Stimulated activated naive B cell treated with anti-CD40 and anti-IgM and Interleukin-4, amounts not matched to agents 10 μg/mL and 1 μg/mL and 100 μg/mL, for 72 hours (primary cell): ENCODE measurements at regions not wholly inside any gene's neighbourhood (a gene's known extent, or its start where the extent isn't known, plus 50 kb on each side); places are given as distances from the start of the nearest gene placed in this dataset.

Source experiments
- ATAC-seq, 2 donors: fragments of 150-1000 bp; cut with Tn5 transposase; replicated peaks; 2 replicates each; pipeline ENCODE4 v1.10.0; 2021; ENCODE audit warnings: moderate library complexity in 1 of 2
- DNase-seq: peaks from one replicate; pipeline ENCODE4 v3.0.0; 2021
- H3K27ac Mint-ChIP-seq: one replicate; pipeline ENCODE4 v1.8.0; 2022; ENCODE audit warnings: mild to moderate bottlenecking, mixed read lengths
- H3K27me3 Mint-ChIP-seq, 2 donors: one replicate each; pipeline ENCODE4 v1.8.0; 2022; ENCODE audit warnings: mixed read lengths in 2 of 2
- H3K36me3 Mint-ChIP-seq, 2 donors: one replicate each; pipeline ENCODE4 v1.8.0; 2022; ENCODE audit warnings: mixed read lengths in 2 of 2, mild to moderate bottlenecking in 1 of 2
- H3K4me1 Mint-ChIP-seq, 2 donors: one replicate each; pipeline ENCODE4 v1.8.0; 2022; ENCODE audit warnings: mixed read lengths in 2 of 2, mild to moderate bottlenecking in 1 of 2
- H3K4me3 Mint-ChIP-seq, 2 donors: one replicate each; pipeline ENCODE4 v1.8.0; 2022; ENCODE audit warnings: mild to moderate bottlenecking in 2 of 2, mixed read lengths in 2 of 2, moderate library complexity in 1 of 2
- H3K9me3 Mint-ChIP-seq, 2 donors: one replicate each; pipeline ENCODE4 v1.8.0; 2022; ENCODE audit warnings: mixed read lengths in 2 of 2, mild to moderate bottlenecking in 1 of 2

DNA sequence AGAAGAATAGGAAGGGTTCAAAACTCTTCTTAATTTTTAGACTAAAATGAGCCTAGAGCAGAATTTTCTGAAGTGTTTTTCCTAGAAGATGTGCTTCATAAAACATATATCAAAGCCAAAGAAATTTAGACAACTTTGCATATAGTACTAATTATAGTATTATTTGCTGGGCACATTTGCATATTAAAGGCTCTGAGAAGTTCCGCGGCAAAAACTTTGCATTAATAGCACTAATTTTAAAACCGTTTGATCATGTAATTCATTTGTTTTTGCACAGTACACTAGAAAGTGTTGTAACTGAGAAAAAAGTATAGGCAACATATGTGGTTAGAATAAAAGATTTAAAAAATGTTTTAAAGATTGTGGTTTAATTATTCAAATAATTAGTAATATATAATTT is 412.0 kb upstream of the NR2F2 start:
- DNase-seq (no peak), ATAC-seq (no peak)
- no peaks in the 10 kb centered on the region for H3K4me1 Mint-ChIP-seq
- H3K27me3 Mint-ChIP-seq: no peaks in the 10 kb centered on the region
- H3K27ac Mint-ChIP-seq: no peak overlapping the region
- no peaks in the 10 kb centered on the region for H3K36me3 Mint-ChIP-seq
- no peak overlapping the region for H3K4me3 Mint-ChIP-seq
- no peaks in the 10 kb centered on the region for H3K9me3 Mint-ChIP-seq

DNA sequence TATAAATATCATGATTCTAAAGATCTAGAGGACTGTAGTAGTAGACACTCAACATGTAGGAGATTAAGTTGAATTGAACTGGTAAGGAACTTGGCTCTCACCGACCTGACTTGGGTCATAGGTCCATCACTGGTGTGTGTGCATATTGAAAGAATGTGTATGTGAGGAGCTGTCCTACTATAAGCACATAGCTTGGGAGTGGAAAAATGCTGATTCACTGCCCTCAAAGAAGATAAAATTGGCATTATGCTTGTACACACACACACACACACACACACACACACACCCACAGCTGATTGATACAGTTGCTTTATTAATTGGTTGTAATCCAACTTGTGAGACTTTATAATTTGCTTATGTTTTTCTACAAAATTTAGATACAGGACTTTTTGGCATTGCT is 411.0 kb upstream of the NR2F2 start:
- Mint-ChIP-seq H3K9me3 (no peaks in the 10 kb centered on the region), H3K4me3 (no peak overlapping the region), H3K27me3 (no peaks in the 10 kb centered on the region), H3K36me3 (no peaks in the 10 kb centered on the region), H3K4me1 (no peaks in the 10 kb centered on the region), H3K27ac (no peak overlapping the region)
- ATAC-seq: no peak
- DNase-seq: no peak

DNA sequence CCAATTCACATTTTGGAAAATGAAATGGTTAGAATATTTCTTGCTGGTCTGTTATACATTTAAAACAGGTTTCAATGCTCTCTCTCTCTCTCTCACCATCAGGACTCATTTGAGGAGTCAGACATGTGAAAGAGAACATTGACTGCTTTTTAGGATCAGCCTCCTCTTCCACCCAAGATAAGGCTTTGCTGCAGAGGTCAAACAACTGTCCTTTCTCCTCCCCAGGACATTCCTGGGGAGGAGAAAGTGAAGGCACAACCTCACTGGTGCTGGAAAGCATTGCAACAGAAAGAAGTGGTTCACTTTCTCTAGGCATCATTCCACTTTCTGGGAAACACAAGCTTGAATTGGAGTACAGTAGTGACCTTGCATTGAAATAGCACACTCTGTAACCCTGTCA is 409.1 kb upstream of the NR2F2 start:
- H3K4me3 Mint-ChIP-seq: no peak overlapping the region
- peak overlapping the region; percentile 9 for H3K27ac Mint-ChIP-seq

DNA sequence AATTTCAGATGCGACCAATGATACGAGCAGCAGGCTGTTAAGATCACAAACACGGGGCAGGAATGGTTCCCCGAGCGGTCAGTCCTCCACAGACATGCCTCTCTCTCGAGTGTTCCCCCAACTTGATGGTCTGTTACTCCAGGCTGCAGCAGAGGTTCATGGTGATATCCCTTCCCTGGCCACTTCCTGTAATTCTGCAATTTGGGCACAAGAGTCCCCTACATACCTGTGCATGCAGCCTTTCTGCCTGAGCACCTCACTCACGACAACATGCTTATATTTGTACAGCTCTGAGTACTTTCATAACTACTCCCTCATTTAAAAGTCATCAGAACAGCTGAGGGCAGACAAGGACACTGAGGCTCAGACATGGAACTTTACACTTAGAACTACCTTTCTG is 408.1 kb upstream of the NR2F2 start:
- H3K36me3 Mint-ChIP-seq: no peaks in the 10 kb centered on the region
- no peaks in the 10 kb centered on the region for H3K4me1 Mint-ChIP-seq
- H3K27ac Mint-ChIP-seq: no peak overlapping the region
- no peak for DNase-seq
- ATAC-seq: no peak
- H3K9me3 Mint-ChIP-seq: no peaks in the 10 kb centered on the region
- no peaks in the 10 kb centered on the region for H3K27me3 Mint-ChIP-seq
- no peak overlapping the region for H3K4me3 Mint-ChIP-seq

More for the DNA sequence above, 409.1 kb upstream of the NR2F2 start:
- ATAC-seq (no peak), DNase-seq (no peak)
- Mint-ChIP-seq H3K4me1 (no peaks in the 10 kb centered on the region), H3K27me3 (no peaks in the 10 kb centered on the region), H3K36me3 (no peaks in the 10 kb centered on the region), H3K9me3 (no peaks in the 10 kb centered on the region)

DNA sequence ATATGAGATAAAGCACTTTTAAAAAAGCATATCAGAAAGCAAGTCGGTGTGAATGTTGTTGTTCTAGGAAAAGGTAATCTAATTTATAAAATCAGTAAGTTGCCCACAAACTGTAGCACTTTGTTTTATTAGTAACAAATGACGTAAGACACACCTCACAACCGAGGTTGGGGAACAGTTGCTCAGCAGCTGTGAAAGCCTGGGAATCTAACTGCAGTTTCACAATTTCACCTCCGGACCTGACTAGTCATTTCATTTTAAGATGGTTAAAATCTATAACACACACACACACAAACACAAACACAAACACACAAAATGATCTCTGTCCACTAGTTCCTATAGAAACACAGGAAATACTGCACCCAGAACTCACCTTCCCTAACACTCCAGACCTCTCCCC is 406.7 kb upstream of the NR2F2 start:
- H3K27me3 Mint-ChIP-seq: no peaks in the 10 kb centered on the region
- no peak overlapping the region for H3K27ac Mint-ChIP-seq
- H3K4me1 Mint-ChIP-seq: no peaks in the 10 kb centered on the region
- no peak for DNase-seq
- no peak overlapping the region for H3K4me3 Mint-ChIP-seq
- ATAC-seq: no peak
- H3K9me3 Mint-ChIP-seq: no peaks in the 10 kb centered on the region
- H3K36me3 Mint-ChIP-seq: no peaks in the 10 kb centered on the region

DNA sequence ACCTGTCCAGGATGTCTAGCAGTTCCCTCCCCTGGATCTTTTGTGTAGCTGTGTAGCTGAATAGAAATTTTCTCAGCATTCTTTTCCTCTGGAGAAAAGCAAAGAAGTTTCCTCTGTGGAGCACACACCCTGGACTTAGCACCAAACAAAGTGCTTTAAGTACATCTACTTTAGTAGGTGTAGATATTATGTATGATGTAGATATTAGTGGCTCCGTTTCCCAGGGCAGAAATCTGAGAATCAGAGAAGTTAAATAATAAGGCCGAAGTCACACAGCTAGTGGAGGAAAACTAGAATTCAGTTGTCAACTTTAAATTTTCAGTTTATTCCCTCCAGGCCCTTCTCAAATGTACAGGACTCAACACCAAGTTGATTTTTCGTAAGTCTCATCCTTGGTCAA is 401.7 kb upstream of the NR2F2 start:
- Mint-ChIP-seq H3K27me3 (no peaks in the 10 kb centered on the region), H3K4me3 (no peak overlapping the region), H3K4me1 (no peaks in the 10 kb centered on the region), H3K9me3 (no peaks in the 10 kb centered on the region), H3K27ac (no peak overlapping the region), H3K36me3 (no peaks in the 10 kb centered on the region)
- DNase-seq: no peak
- ATAC-seq: no peak

DNA sequence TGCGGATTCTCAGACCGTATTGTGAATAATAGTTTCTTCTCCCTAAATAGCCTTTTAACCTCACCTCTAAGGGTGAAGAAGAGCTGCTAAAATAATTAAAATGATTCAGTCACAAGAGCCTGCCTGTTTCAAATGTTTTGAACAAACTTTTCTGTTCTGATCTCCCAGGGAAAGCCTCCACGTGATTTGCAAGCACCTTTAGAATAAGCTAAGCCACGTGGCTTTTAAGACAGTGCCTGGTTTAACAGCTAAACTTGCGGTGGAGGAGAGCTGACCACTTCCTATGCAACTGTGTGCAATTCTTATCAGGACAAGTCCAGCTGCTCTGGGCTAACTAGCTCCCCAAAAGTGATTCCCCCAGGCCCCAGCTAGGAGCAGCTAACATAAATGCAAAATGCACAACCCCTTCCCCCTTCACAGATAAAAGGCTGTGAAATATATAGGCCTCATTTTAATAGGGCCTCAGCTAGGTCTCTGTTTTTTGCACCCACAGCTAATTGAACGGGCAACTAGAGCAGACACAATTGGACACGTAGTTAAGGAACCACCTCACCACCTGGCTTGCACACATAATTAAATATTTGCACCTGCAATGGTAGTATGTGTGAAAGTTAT is 401.2 kb upstream of the NR2F2 start:
- H3K27ac Mint-ChIP-seq: no peak overlapping the region
- DNase-seq (no peak), ATAC-seq (no peak)
- no peak overlapping the region for H3K4me3 Mint-ChIP-seq
- H3K4me1 Mint-ChIP-seq: no peaks in the 10 kb centered on the region
- no peaks in the 10 kb centered on the region for H3K36me3 Mint-ChIP-seq
- no peaks in the 10 kb centered on the region for H3K9me3 Mint-ChIP-seq
- no peaks in the 10 kb centered on the region for H3K27me3 Mint-ChIP-seq

DNA sequence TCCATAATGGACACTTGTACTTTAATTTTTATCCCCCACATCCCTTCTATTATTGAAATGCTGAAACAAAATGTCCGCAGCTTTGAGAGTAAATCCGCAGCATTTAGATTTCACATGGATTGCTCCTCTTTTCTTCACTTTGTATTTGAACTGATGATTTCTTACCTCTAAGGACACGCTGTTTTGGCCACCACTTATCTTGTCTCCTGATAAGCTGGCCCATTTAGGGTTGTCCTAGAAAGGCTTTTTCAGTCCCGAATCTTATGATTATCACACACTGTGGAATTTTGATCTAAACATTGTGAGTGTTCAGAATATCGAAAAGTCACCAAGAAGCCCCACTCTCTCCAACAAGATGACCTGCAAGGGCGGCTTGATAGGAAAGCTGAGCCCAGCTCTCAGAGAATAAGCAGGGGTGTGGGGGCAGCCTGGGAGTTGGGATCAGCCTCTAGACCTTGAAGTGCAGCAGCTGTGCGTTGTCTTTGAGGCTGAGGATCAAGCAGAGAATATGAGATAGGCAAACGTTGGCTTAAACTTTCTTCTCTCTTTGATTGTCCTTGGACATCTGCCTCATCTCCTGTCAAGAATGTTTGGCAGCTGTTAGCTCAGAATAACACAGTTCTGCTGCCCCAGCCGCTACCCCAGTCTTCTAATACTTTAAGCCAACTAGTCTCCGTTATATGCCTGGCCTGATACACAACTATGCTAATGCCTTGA is 399.7 kb upstream of the NR2F2 start:
- Mint-ChIP-seq H3K27ac (no peak overlapping the region), H3K4me3 (no peak overlapping the region), H3K4me1 (no peaks in the 10 kb centered on the region), H3K27me3 (no peaks in the 10 kb centered on the region), H3K9me3 (no peaks in the 10 kb centered on the region), H3K36me3 (no peaks in the 10 kb centered on the region)
- DNase-seq (no peak), ATAC-seq (no peak)

DNA sequence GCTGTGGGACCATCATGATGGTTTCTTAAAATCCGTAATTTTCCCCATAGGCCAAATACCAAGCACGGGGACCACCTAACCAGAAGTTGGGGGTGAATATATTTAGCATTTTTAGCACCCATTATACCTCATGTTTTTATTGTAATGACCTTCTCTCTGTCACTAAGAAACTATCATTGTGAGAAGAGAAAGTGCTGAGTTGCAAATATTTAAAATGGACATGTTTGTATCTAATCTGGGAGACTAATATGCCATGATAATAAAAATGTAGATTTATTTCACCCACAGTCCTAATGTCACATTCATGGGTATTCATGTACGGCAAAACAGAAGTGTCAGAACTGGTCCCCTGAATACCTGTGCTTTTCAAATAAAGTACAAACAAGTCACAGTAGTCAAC is 398.9 kb upstream of the NR2F2 start:
- Mint-ChIP-seq H3K36me3 (no peaks in the 10 kb centered on the region), H3K4me1 (no peaks in the 10 kb centered on the region), H3K4me3 (no peak overlapping the region), H3K9me3 (no peaks in the 10 kb centered on the region), H3K27ac (no peak overlapping the region), H3K27me3 (no peaks in the 10 kb centered on the region)
- DNase-seq (no peak), ATAC-seq (no peak)

DNA sequence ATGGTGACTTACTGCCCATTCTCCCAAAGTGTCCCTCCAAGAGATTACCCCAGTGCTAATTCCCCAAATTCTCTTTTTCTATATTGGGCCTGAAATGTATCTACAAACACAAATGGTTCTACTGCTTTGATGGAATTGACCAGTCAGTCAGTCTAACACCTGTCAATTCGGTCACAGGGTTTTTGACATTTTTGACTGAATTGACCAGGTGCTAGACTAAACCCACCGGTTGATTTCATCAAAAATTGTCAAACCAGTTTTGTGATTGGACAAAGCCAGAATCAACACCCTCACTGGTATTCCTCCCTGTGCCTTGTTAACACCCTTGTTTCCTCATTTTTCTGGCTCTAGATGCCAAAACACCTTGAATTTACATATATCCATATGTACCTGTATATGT is 398.4 kb upstream of the NR2F2 start:
- ATAC-seq: no peak
- no peaks in the 10 kb centered on the region for H3K4me1 Mint-ChIP-seq

DNA sequence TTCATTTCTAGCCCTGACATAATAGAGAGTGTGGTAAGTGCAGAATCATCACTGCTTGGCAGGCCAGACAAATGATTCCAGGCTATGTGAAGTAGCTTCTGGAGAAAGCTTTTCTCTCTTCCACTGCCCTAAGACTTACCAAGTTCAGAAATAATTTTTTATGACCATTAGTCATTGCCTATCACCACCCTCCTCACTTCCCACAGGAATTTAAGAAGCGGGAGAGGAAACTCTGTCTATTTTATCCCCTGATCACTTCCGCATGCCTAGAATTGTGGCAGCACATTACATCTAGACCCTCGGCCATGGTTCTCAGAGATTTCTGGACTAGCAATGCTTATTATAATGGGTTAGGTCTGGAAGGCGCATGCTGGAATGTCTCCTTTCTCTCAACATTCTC is 397.8 kb upstream of the NR2F2 start:
- Mint-ChIP-seq H3K4me1 (no peaks in the 10 kb centered on the region), H3K4me3 (no peak overlapping the region), H3K9me3 (no peaks in the 10 kb centered on the region), H3K27ac (no peak overlapping the region), H3K36me3 (no peaks in the 10 kb centered on the region), H3K27me3 (no peaks in the 10 kb centered on the region)
- DNase-seq (no peak), ATAC-seq (no peak)

More for the DNA sequence above, 398.4 kb upstream of the NR2F2 start:
- Mint-ChIP-seq H3K4me3 (no peak overlapping the region), H3K36me3 (no peaks in the 10 kb centered on the region), H3K27me3 (no peaks in the 10 kb centered on the region), H3K9me3 (no peaks in the 10 kb centered on the region), H3K27ac (no peak overlapping the region)
- DNase-seq: no peak

DNA sequence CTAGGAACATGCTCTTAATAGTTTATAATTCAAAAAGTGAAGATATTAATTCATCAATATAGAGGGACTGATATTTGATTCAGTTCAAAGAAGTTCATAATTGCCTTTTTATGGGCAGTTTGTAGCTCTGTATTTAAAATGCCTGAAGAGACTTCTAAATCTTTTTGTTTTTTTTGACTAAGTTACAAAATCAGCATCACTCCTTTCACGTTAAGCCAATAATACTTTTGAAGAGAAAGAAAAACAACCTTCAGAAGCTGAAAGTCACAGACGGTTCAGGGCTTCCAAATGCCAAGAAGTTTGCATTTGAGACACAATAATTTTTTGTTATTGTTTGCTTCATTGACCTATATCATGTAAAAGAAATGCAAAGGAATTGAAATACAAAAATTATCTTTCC is 394.6 kb upstream of the NR2F2 start:
- H3K27ac Mint-ChIP-seq: no peak overlapping the region
- H3K4me3 Mint-ChIP-seq: no peak overlapping the region
- H3K27me3 Mint-ChIP-seq: no peaks in the 10 kb centered on the region
- no peaks in the 10 kb centered on the region for H3K36me3 Mint-ChIP-seq
- ATAC-seq (no peak), DNase-seq (no peak)
- peaks cover 0 to 2% of the 10 kb centered on the region in 2 donors for H3K9me3 Mint-ChIP-seq
- H3K4me1 Mint-ChIP-seq: no peaks in the 10 kb centered on the region

DNA sequence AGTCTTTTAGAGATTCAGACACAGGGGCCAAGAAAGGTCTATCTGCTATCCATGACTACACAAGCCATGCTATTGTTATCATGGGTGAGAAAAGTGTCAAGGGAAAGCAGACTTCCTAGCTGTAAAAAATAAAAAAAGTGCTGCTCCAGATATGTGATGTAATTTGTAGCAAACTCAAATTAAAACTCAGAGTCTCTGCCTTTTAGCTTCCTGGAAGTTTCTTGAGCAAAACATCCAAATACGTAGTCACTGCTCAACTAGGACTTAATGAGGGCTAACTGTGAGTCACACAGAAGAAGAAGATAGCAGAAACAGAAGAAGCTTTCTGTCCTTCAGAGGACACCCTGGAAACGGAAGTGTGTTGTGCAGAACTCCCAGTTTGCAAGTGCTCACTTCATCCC is 393.4 kb upstream of the NR2F2 start:
- H3K27me3 Mint-ChIP-seq: no peaks in the 10 kb centered on the region
- peaks cover 0 to 3% of the 10 kb centered on the region in 2 donors for H3K9me3 Mint-ChIP-seq
- no peak for ATAC-seq
- DNase-seq: no peak
- no peak overlapping the region for H3K27ac Mint-ChIP-seq
- H3K36me3 Mint-ChIP-seq: no peaks in the 10 kb centered on the region
- no peak overlapping the region for H3K4me3 Mint-ChIP-seq
- H3K4me1 Mint-ChIP-seq: no peaks in the 10 kb centered on the region

DNA sequence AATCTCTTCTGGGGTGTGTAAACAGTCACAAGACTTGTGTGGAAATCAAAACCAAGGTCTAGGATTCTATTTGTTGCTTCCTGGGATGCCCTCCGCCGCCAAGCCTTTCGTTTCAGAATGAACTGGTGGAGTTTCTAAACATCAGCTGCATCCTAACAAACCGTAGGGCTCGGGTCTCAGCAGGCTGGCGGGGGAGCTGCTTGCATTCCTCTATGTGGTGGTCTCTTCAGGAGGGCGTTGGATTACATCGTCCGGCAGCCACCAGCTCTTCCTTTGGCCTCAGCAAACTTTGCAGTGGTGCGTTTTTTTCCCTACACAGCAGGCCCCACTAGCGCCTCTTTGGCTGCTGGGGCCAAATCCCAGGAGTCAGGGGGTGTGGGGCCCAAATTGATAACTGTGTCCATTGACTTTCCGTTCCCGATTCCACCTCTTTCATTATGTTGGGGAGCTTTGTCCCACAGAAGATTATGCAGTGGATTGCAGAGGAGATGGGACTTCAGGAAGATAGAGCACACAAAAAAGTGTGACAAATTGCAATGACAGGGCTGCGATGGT is 390.0 kb upstream of the NR2F2 start:
- Mint-ChIP-seq H3K4me3 (no peak overlapping the region), H3K36me3 (no peaks in the 10 kb centered on the region), H3K27me3 (no peaks in the 10 kb centered on the region), H3K4me1 (no peaks in the 10 kb centered on the region), H3K27ac (no peak overlapping the region), H3K9me3 (peaks cover 0 to 3% of the 10 kb centered on the region in 2 donors)
- DNase-seq (no peak), ATAC-seq (no peak)

DNA sequence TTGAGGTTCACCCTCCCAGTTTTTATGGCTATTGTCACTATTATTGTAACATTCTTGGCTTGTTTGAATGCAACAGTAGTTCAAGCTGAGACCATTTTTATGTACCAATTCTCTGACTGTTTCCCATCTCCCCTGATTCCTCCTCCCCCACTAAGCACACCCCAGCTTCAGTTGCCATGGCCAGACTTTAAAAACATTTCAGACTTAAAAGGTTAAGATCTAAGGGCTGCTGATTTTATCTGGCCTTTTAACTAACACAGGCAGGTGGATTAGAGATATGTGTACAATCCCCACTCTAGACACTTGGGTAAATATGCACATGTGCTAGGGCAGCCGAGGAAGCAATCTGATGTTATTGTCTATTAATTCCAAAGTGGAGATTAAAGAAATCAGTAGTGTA is 386.3 kb upstream of the NR2F2 start:
- Mint-ChIP-seq H3K4me1 (no peaks in the 10 kb centered on the region), H3K9me3 (peaks cover 0 to 1% of the 10 kb centered on the region in 2 donors), H3K27me3 (peaks cover 0 to 5% of the 10 kb centered on the region in 2 donors), H3K27ac (no peak overlapping the region), H3K36me3 (no peaks in the 10 kb centered on the region), H3K4me3 (no peak overlapping the region)
- no peak for DNase-seq
- ATAC-seq: no peak
